Sigmoid colon (tissue), 6 donors: ENCODE measurements at regions not wholly inside any gene's neighbourhood (a gene's known extent, or its start where the extent isn't known, plus 50 kb on each side); places are given as distances from the start of the nearest gene placed in this dataset.
"Not testable (repeated sequence)": the region's sequence is repeated elsewhere in the genome, so short reads cannot be mapped to it uniquely, and the experiment has no call there.

Source experiments
- DNase-seq: peaks from one replicate; pipeline ENCODE4 v3.0.0-alpha.2; 2019
- H3K27ac ChIP-seq, 4 donors: fragments of 200-600 bp; sonication (generic); one replicate each; pipeline ENCODE4 v1.5.1; 2016 to 2019; ENCODE audit warnings: mild to moderate bottlenecking in 1 of 4
- H3K27me3 ChIP-seq, 3 donors: fragments of 200-600 bp; sonication (generic); one replicate each; pipeline ENCODE4 v1.5.1; 2019; ENCODE audit warnings: mild to moderate bottlenecking in 1 of 3
- H3K36me3 ChIP-seq, 4 donors: fragments of 200-600 bp; sonication (generic); one replicate each; pipeline ENCODE4 v1.5.1; 2016 to 2019
- H3K4me1 ChIP-seq, 4 donors: fragments of 200-600 bp; sonication (generic); one replicate each; pipeline ENCODE4 v1.5.1; 2017 to 2019
- H3K4me3 ChIP-seq, 4 donors: fragments of 200-600 bp; sonication (generic); one replicate each; pipeline ENCODE4 v1.5.1; 2017 to 2019; ENCODE audit warnings: mild to moderate bottlenecking in 2 of 4, moderate library complexity in 1 of 4
- H3K9me3 ChIP-seq, 4 donors: fragments of 200-600 bp in 3 of 4; sonication (generic) in 3 of 4; one replicate each; pipeline versions ENCODE4 v1.5.1 to v1.6.1; 2013 to 2019
- CTCF ChIP-seq, 4 experiments: fragments of 450-650 bp in 3 of 4; fragments of 200-600 bp in 1 of 4; IDR thresholded peaks; one replicate each; pipeline ENCODE4 v1.5.1; 2016 to 2019; ENCODE audit warnings: antibody characterized with exemption in 4 of 4, mild to moderate bottlenecking in 3 of 4, moderate library complexity in 2 of 4
- EP300 ChIP-seq, 4 donors: sonication (generic); formaldehyde crosslinking; IDR thresholded peaks; one replicate each; pipeline ENCODE4 v1.6.1; 2017; ENCODE audit warnings: antibody characterized with exemption in 4 of 4
- POLR2A ChIP-seq, 2 donors: fragments of 450-650 bp; IDR thresholded peaks; one replicate each; pipeline ENCODE4 v1.6.1; 2016; ENCODE audit warnings: antibody characterized with exemption in 2 of 2, mild to moderate bottlenecking in 2 of 2, moderate library complexity in 2 of 2
- POLR2AphosphoS5 ChIP-seq, 4 donors: sonication (generic); formaldehyde crosslinking; IDR thresholded peaks; one replicate each; pipeline ENCODE4 v1.6.1; 2017; ENCODE audit warnings: antibody characterized with exemption in 4 of 4
- WGBS, 2 donors: extraction: QIAGEN DNeasy Blood & Tissue Kit; methylation state at CpG; one replicate each; pipeline ENCODE4 v1.1.7; 2013; 5-methylcytosine and 5-hydroxymethylcytosine counted together
- intact Hi-C: fragments of 100-400 bp; cut with DNase I; formaldehyde crosslinking; loops from one replicate; pipeline ENCODE4 v1.15.1; 2023
- donor health status: healthy with polysubstance abuse.
- donor health status: healthy.

- no peak overlapping the region for H3K27ac ChIP-seq
- intact Hi-C loops = no loop called here
- H3K36me3 ChIP-seq = no peaks in the 10 kb centered on the region
- TF ChIP-seq POLR2AphosphoS5 (IDR thresholded peaks at IDR 0.05) (no peak), CTCF (IDR thresholded peaks at IDR 0.05) (no peak)
- no peaks in the 10 kb centered on the region for H3K27me3 ChIP-seq
- no peak for DNase-seq
- WGBS, 2 donors = 44 to 77% methylated on average over 1 of the region's 1 CpG
- H3K4me3 ChIP-seq = no peak overlapping the region
- no peaks in the 10 kb centered on the region for H3K9me3 ChIP-seq
- H3K4me1 ChIP-seq = no peaks in the 10 kb centered on the region
Measured at GRCh38 chr5:100709771-100710170, 174.6 kb downstream of the FAM174A start.

DNA sequence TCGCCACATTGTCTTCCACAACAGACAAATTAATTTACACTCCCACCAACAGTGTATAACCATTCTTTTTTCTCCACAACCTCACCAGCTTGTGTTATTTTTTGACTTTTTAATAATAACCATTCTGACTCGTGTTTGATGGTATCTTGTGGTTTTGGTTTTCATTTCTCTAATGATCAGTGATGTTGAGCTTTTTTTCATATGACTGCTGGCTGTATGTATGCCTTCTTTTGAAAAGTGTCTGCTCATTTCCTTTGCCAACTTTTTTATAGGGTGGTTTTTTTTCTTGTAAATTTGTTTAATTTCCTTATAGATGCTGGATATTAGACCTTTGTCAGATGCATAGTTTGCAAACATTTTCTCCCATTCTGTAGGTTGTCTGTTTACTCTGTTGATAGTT, 179.6 kb downstream of the FAM174A start:
- DNase-seq, H3K27me3 ChIP-seq, intact Hi-C loops, H3K36me3 ChIP-seq, H3K27ac ChIP-seq, H3K4me1 ChIP-seq, H3K4me3 ChIP-seq, H3K9me3 ChIP-seq: not testable (repeated sequence)
- WGBS, 2 donors = 67% methylated on average over 2 of the region's 2 CpGs

DNA sequence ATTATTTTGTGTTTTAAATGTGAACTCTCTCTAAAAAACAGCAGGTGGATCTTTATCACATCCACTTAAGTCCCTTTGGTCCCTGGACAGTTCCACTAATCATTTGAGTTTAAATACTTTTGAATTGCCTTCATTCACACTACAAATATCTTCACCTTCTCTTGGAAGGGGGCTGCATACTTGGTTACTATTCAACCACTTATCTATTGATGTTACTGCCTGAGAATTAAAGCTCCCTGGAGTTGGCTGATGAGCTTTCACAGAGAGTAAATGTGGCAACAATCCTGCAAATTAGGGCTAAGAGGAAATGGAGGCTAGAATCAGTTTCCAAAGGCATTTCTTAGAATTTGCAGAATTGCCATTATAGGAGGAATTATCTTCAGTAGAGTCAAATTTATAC, 180.4 kb downstream of the ST8SIA4 start:
- DNase-seq = no peak
- Histone ChIP-seq H3K4me1 (no peaks in the 10 kb centered on the region), H3K27ac (no peak overlapping the region), H3K9me3 (no peaks in the 10 kb centered on the region), H3K27me3 (no peaks in the 10 kb centered on the region), H3K36me3 (no peaks in the 10 kb centered on the region), H3K4me3 (no peak overlapping the region)
- intact Hi-C loops = no loop called here
- TF ChIP-seq CTCF (IDR thresholded peaks at IDR 0.05) = no peak
- no peak for TF ChIP-seq EP300 (IDR thresholded peaks at IDR 0.05)
- no peak for TF ChIP-seq POLR2AphosphoS5 (IDR thresholded peaks at IDR 0.05)
- TF ChIP-seq POLR2A (IDR thresholded peaks at IDR 0.05) = no peak

DNA sequence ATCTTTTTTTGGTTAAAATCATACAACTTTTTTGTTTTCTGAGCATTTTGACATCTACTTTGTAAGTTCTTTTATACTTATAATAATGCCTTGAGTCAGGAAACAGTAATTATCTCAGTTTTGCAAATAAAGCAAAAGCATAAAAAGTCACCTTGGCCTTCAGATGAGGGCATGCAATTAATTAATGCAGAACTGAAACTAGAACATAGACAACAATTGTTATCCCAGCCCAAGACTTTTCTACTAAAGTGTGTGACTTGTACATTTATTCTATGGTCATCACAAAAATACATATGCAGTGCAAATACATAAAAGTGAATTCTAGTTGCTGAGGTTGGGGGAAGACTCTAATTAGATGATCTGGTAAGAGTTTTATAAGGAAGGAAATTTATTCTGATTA, 179.9 kb downstream of the ST8SIA4 start:
- no peak overlapping the region for H3K27ac ChIP-seq
- intact Hi-C loops = no loop called here
- H3K4me3 ChIP-seq = no peak overlapping the region
- H3K27me3 ChIP-seq = no peaks in the 10 kb centered on the region
- H3K36me3 ChIP-seq = no peaks in the 10 kb centered on the region
- no peak for TF ChIP-seq CTCF (IDR thresholded peaks at IDR 0.05)
- TF ChIP-seq POLR2AphosphoS5 (IDR thresholded peaks at IDR 0.05) = no peak
- TF ChIP-seq EP300 (IDR thresholded peaks at IDR 0.05) = no peak
- no peak for TF ChIP-seq POLR2A (IDR thresholded peaks at IDR 0.05)
- DNase-seq = no peak
- no peaks in the 10 kb centered on the region for H3K4me1 ChIP-seq
- no peaks in the 10 kb centered on the region for H3K9me3 ChIP-seq

DNA sequence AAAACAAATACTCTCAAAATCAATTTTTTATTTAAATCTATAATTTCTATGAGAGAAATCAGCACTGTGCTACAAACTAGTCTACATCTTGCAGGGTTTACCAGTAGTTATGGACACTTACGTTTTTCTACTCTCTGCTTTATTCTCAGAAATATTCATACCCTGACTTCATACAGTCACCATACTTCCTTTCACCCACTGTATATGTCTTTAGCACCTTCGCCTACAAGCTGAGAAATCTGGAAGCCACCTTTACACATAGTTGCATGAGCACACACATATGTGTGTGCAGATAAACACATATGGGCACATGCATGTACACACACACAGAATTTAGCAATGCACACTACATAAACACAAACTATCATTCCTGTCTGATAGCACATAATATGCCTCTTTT, 177.0 kb downstream of the ST8SIA4 start:
- Histone ChIP-seq H3K4me3 (no peak overlapping the region), H3K27me3 (no peaks in the 10 kb centered on the region), H3K4me1 (no peaks in the 10 kb centered on the region), H3K27ac (no peak overlapping the region), H3K9me3 (no peaks in the 10 kb centered on the region), H3K36me3 (no peaks in the 10 kb centered on the region)
- 63 to 83% methylated on average over 2 of the region's 2 CpGs for WGBS, 2 donors
- DNase-seq = no peak
- intact Hi-C loops = no loop called here
- TF ChIP-seq CTCF (IDR thresholded peaks at IDR 0.05) (no peak), EP300 (IDR thresholded peaks at IDR 0.05) (no peak), POLR2AphosphoS5 (IDR thresholded peaks at IDR 0.05) (no peak), POLR2A (IDR thresholded peaks at IDR 0.05) (no peak)
